ENCODE measurements at regions not wholly inside any gene's neighbourhood (a gene's known extent, or its start where the extent isn't known, plus 50 kb on each side); places are given as distances from the start of the nearest gene placed in this dataset.

DNA sequence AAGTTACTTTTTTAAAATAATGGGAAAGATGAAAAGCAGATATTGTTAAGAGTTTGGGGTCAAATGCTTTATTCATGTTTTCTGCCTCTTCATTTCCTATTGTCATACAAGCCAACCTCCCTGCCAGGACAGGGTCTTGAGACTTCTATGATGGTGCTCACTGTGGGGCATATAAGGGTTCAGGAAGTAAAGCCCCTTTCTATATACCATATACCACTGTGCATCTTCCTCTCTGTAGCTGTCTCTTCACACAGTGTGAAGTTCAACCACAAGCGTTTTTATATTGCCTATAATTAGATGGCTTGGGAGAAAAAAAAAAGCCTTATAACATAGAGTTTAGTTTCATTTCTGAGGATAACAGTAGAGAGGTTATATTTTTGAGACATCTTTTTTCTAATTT is 389.8 kb upstream of the SORCS1 start:
- TF ChIP-seq, protein P1, sequence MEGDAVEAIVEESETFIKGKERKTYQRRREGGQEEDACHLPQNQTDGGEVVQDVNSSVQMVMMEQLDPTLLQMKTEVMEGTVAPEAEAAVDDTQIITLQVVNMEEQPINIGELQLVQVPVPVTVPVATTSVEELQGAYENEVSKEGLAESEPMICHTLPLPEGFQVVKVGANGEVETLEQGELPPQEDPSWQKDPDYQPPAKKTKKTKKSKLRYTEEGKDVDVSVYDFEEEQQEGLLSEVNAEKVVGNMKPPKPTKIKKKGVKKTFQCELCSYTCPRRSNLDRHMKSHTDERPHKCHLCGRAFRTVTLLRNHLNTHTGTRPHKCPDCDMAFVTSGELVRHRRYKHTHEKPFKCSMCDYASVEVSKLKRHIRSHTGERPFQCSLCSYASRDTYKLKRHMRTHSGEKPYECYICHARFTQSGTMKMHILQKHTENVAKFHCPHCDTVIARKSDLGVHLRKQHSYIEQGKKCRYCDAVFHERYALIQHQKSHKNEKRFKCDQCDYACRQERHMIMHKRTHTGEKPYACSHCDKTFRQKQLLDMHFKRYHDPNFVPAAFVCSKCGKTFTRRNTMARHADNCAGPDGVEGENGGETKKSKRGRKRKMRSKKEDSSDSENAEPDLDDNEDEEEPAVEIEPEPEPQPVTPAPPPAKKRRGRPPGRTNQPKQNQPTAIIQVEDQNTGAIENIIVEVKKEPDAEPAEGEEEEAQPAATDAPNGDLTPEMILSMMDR (tag by site-specific recombination; IDR thresholded peaks at IDR 0.05): no peak
- TF ChIP-seq, protein P2, sequence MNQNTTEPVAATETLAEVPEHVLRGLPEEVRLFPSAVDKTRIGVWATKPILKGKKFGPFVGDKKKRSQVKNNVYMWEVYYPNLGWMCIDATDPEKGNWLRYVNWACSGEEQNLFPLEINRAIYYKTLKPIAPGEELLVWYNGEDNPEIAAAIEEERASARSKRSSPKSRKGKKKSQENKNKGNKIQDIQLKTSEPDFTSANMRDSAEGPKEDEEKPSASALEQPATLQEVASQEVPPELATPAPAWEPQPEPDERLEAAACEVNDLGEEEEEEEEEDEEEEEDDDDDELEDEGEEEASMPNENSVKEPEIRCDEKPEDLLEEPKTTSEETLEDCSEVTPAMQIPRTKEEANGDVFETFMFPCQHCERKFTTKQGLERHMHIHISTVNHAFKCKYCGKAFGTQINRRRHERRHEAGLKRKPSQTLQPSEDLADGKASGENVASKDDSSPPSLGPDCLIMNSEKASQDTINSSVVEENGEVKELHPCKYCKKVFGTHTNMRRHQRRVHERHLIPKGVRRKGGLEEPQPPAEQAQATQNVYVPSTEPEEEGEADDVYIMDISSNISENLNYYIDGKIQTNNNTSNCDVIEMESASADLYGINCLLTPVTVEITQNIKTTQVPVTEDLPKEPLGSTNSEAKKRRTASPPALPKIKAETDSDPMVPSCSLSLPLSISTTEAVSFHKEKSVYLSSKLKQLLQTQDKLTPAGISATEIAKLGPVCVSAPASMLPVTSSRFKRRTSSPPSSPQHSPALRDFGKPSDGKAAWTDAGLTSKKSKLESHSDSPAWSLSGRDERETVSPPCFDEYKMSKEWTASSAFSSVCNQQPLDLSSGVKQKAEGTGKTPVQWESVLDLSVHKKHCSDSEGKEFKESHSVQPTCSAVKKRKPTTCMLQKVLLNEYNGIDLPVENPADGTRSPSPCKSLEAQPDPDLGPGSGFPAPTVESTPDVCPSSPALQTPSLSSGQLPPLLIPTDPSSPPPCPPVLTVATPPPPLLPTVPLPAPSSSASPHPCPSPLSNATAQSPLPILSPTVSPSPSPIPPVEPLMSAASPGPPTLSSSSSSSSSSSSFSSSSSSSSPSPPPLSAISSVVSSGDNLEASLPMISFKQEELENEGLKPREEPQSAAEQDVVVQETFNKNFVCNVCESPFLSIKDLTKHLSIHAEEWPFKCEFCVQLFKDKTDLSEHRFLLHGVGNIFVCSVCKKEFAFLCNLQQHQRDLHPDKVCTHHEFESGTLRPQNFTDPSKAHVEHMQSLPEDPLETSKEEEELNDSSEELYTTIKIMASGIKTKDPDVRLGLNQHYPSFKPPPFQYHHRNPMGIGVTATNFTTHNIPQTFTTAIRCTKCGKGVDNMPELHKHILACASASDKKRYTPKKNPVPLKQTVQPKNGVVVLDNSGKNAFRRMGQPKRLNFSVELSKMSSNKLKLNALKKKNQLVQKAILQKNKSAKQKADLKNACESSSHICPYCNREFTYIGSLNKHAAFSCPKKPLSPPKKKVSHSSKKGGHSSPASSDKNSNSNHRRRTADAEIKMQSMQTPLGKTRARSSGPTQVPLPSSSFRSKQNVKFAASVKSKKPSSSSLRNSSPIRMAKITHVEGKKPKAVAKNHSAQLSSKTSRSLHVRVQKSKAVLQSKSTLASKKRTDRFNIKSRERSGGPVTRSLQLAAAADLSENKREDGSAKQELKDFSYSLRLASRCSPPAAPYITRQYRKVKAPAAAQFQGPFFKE (tag by site-specific recombination; IDR thresholded peaks at IDR 0.05; ENCODE audit: borderline replicate concordance): no peak
- TF ChIP-seq, protein P3, sequence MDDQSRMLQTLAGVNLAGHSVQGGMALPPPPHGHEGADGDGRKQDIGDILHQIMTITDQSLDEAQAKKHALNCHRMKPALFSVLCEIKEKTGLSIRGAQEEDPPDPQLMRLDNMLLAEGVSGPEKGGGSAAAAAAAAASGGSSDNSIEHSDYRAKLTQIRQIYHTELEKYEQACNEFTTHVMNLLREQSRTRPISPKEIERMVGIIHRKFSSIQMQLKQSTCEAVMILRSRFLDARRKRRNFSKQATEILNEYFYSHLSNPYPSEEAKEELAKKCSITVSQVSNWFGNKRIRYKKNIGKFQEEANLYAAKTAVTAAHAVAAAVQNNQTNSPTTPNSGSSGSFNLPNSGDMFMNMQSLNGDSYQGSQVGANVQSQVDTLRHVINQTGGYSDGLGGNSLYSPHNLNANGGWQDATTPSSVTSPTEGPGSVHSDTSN (CRISPR knock-in tag; IDR thresholded peaks at IDR 0.05): no peak
- no peak for TF ChIP-seq ZNF654 (tag by site-specific recombination; IDR thresholded peaks at IDR 0.05; ENCODE audit: low read depth)
- no peak for TF ChIP-seq ZBTB1 (tag by site-specific recombination; IDR thresholded peaks at IDR 0.05)
- no peak for TF ChIP-seq ZNF132 (tag by site-specific recombination; IDR thresholded peaks at IDR 0.05; ENCODE audit: borderline replicate concordance)
